Prostate gland (tissue), 2 donors: ENCODE measurements at regions not wholly inside any gene's neighbourhood (a gene's known extent, or its start where the extent isn't known, plus 50 kb on each side); places are given as distances from the start of the nearest gene placed in this dataset.

Experiments
- POLR2AphosphoS5 ChIP-seq: sonication (generic); formaldehyde crosslinking; IDR thresholded peaks from one replicate; pipeline ENCODE4 v1.6.1; 2017; ENCODE audit warnings: antibody characterized with exemption
- TF ChIP-seq, protein P1 (sequence below), 4 experiments: fragments of 200-600 bp in 2 of 4; fragments of 450-650 bp in 2 of 4; sonication (generic) in 2 of 4; IDR thresholded peaks; 1 replicate in 3 of 4; 2 replicates in 1 of 4; pipeline ENCODE4 v1.5.1; 2016 to 2019; ENCODE audit warnings: antibody characterized with exemption in 4 of 4, mild to moderate bottlenecking in 2 of 4, moderate library complexity in 2 of 4

DNA sequence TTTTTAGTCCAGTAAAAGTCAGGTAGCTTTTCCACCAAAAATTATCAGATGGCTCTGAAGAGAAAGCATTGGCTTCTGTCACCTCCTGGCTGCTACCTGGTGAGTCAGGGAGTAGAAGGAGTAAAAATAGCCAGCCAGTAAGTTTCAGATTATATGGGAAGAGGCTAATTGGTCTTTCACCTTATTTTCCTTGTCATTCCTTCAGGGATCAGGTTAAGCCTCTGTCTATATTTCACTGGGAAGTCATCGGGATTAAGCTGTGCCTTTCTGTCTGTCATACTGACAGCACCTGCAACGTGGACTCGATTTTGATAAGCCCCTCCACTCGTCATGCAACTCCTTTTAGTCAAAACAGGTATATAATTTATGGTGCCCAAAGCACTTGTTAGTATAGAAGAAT lies 380.7 kb upstream of the CELF4 start:
- TF ChIP-seq, protein P1, sequence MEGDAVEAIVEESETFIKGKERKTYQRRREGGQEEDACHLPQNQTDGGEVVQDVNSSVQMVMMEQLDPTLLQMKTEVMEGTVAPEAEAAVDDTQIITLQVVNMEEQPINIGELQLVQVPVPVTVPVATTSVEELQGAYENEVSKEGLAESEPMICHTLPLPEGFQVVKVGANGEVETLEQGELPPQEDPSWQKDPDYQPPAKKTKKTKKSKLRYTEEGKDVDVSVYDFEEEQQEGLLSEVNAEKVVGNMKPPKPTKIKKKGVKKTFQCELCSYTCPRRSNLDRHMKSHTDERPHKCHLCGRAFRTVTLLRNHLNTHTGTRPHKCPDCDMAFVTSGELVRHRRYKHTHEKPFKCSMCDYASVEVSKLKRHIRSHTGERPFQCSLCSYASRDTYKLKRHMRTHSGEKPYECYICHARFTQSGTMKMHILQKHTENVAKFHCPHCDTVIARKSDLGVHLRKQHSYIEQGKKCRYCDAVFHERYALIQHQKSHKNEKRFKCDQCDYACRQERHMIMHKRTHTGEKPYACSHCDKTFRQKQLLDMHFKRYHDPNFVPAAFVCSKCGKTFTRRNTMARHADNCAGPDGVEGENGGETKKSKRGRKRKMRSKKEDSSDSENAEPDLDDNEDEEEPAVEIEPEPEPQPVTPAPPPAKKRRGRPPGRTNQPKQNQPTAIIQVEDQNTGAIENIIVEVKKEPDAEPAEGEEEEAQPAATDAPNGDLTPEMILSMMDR (IDR thresholded peaks at IDR 0.05) = no peak
- no peak for TF ChIP-seq POLR2AphosphoS5
